ENCODE measurements at regions not wholly inside any gene's neighbourhood (a gene's known extent, or its start where the extent isn't known, plus 50 kb on each side); places are given as distances from the start of the nearest gene placed in this dataset.

GRCh38 chr16:65200156-65200773, 78.4 kb upstream of the CDH11 start:
- Histone ChIP-seq H2BK5ac (ENCODE audit: low read depth, low read length, poor library complexity, severe bottlenecking) (no peak overlapping the region), H3K14ac (replicated peaks; ENCODE audit: low read depth, low read length) (no peak overlapping the region), H3K4me1 (ENCODE audit: control insufficient read depth, insufficient read depth, low read length) (peaks cover 3% of the 10 kb centered on the region), H2BK20ac (ENCODE audit: low read depth, low read length) (no peak overlapping the region), H3K9me3 (ENCODE audit: control insufficient read depth, insufficient read depth, low read length) (no peaks in the 10 kb centered on the region), H4K20me1 (ENCODE audit: insufficient read depth, low read length) (no peaks in the 10 kb centered on the region), H4K8ac (ENCODE audit: low read depth in 2 of 2, low read length in 2 of 2) (no peak overlapping the region), H3K9me1 (ENCODE audit: insufficient read depth, low read length) (no peaks in the 10 kb centered on the region), H4K91ac (ENCODE audit: insufficient read depth, low read depth, low read length) (no peak overlapping the region), H3K23ac (ENCODE audit: low read depth, low read length) (no peak overlapping the region), H3K4me2 (ENCODE audit: low read depth, low read length) (no peak overlapping the region), H2BK120ac (ENCODE audit: low read depth, low read length) (no peak overlapping the region), H3K27ac (ENCODE audit: insufficient read depth, low read length) (no peak overlapping the region), H2BK15ac (ENCODE audit: low read depth, low read length) (no peak overlapping the region), H3K4me3 (ENCODE audit: insufficient read depth, low read depth, low read length) (no peak overlapping the region), H2AFZ (replicated peaks; ENCODE audit: low read length, poor library complexity) (no peak overlapping the region), H3K27me3 (ENCODE audit: control insufficient read depth, insufficient read depth, low read length) (no peaks in the 10 kb centered on the region), H3K9ac (ENCODE audit: low read depth, low read length) (no peak overlapping the region), H4K5ac (ENCODE audit: low read depth, low read length) (no peak overlapping the region), H3K56ac (ENCODE audit: extremely low read depth, insufficient read depth, low read length) (no peak overlapping the region), H2AK9ac (replicated peaks; ENCODE audit: low read depth, low read length, poor library complexity) (no peak overlapping the region), H3K18ac (ENCODE audit: low read depth, low read length) (no peak overlapping the region), H2AK5ac (ENCODE audit: low read depth, low read length) (no peak overlapping the region), H3K79me1 (ENCODE audit: low read depth in 1 of 2, low read length in 2 of 2) (no peaks in the 10 kb centered on the region), H3K4ac (ENCODE audit: low read depth, low read length) (no peak overlapping the region), H3K36me3 (ENCODE audit: control insufficient read depth, insufficient read depth, low read length) (no peaks in the 10 kb centered on the region)
- WGBS, 2 experiments (ENCODE audit: extremely low coverage in 2 of 2, insufficient read length in 1 of 2) = 92% methylated on average over 2 of the region's 5 CpGs; no CpG with 5 or more reads in 1 of the 2 experiments
- DNase-seq (no peak), ATAC-seq (ENCODE audit: low read depth) (no peak)
- POLR2A ChIA-PET (ENCODE audit: unreplicated experiment) = no interaction called here
- CTCF ChIA-PET = no interaction called here
- no TSS peak for BruUV-seq (replicated peaks)
- in situ Hi-C loops (cut with MboI; ENCODE audit: low sequenced_read_pairs) (no loop called here), intact Hi-C loops (cut with micrococcal nuclease) (no loop called here), dilution Hi-C loops (cut with HindIII; ENCODE audit: low sequenced_read_pairs, unreplicated experiment) (no loop called here)
- TF ChIP-seq BHLHE40 (IDR thresholded peaks at IDR 0.05; ENCODE audit: low read depth, low read length) (no peak), MXI1 (IDR thresholded peaks at IDR 0.05; ENCODE audit: borderline replicate concordance, low read depth, low read length) (no peak), MAFK (IDR thresholded peaks at IDR 0.05; ENCODE audit: low read depth, low read length) (no peak), RAD21 (IDR thresholded peaks at IDR 0.05; ENCODE audit: low read length) (no peak), RFX5 (IDR thresholded peaks at IDR 0.05; ENCODE audit: low read depth, low read length) (no peak), ELK1 (IDR thresholded peaks at IDR 0.05; ENCODE audit: borderline replicate concordance, low read depth, low read length) (no peak), CEBPB (IDR thresholded peaks at IDR 0.05; ENCODE audit: low read depth, low read length) (no peak), POLR2A (IDR thresholded peaks at IDR 0.05; ENCODE audit: low read depth, low read length) (no peak), NFE2L2 (IDR thresholded peaks at IDR 0.05; ENCODE audit: low read depth, low read length) (no peak), FOS (IDR thresholded peaks at IDR 0.05; ENCODE audit: low read depth, low read length) (no peak), SMC3 (IDR thresholded peaks at IDR 0.05; ENCODE audit: low read depth, low read length) (no peak), MAZ (IDR thresholded peaks at IDR 0.05; ENCODE audit: borderline replicate concordance, low read depth, low read length) (no peak), RCOR1 (IDR thresholded peaks at IDR 0.05; ENCODE audit: insufficient replicate concordance, low read length) (no peak), USF2 (IDR thresholded peaks at IDR 0.05; ENCODE audit: low read depth, low read length) (no peak)
